IMR-90 (cell line): ENCODE measurements at regions not wholly inside any gene's neighbourhood (a gene's known extent, or its start where the extent isn't known, plus 50 kb on each side); places are given as distances from the start of the nearest gene placed in this dataset.

Source experiments
- ATAC-seq: fragments of 200-7000 bp; cut with Tn5 transposase; 2 replicates; pipeline ENCODE4 v1.9.1; 2020; ENCODE audit warnings: low read depth, mild to moderate bottlenecking, moderate library complexity
- BruUV-seq: library from RNA; stranded (reverse); fragments of 400-500 nt; replicated peaks from 2 replicates; lab custom pipeline; 2021; lab: Mats Ljungman, UMichigan
- CTCF ChIA-PET: fragments of 300-600 bp; formaldehyde crosslinking; extraction: SDS; loops from one replicate; lab custom pipeline; 2021; ENCODE audit warnings: antibody characterized with exemption; lab: Yijun Ruan, JAX
- POLR2A ChIA-PET: fragments of 300-600 bp; sonication (Branson Sonifier 250); formaldehyde crosslinking; loops from one replicate; lab custom pipeline; 2022; ENCODE audit warnings: antibody characterized with exemption; ENCODE audit not compliant: unreplicated experiment; lab: Charles Lee
- DNase-seq: peaks from one replicate; pipeline ENCODE4 v3.0.0; 2013
- H2AFZ ChIP-seq: replicated peaks from 2 replicates; pipeline ENCODE3; 2013; ENCODE audit warnings: low read length, mild to moderate bottlenecking; ENCODE audit not compliant: poor library complexity
- H2AK5ac ChIP-seq: 2 replicates; pipeline ENCODE4 v1.6.1; 2013; ENCODE audit warnings: low read depth, low read length, inconsistent platforms
- H2AK9ac ChIP-seq: replicated peaks from 2 replicates; pipeline ENCODE3; 2013; ENCODE audit warnings: mild to moderate bottlenecking, low read depth, low read length, moderate library complexity; ENCODE audit not compliant: poor library complexity
- H2BK120ac ChIP-seq: 2 replicates; pipeline ENCODE4 v1.6.1; 2013; ENCODE audit warnings: low read depth, low read length, inconsistent platforms
- H2BK15ac ChIP-seq: 3 replicates; pipeline ENCODE4 v1.6.1; 2013; ENCODE audit warnings: low read depth, low read length, inconsistent platforms
- H2BK20ac ChIP-seq: 2 replicates; pipeline ENCODE4 v1.6.1; 2013; ENCODE audit warnings: low read depth, mild to moderate bottlenecking, inconsistent platforms, low read length, moderate library complexity
- H2BK5ac ChIP-seq: 2 replicates; pipeline ENCODE4 v1.6.1; 2013; ENCODE audit warnings: mild to moderate bottlenecking, low read depth, low read length, inconsistent platforms; ENCODE audit not compliant: poor library complexity, severe bottlenecking
- H3K14ac ChIP-seq: replicated peaks from 2 replicates; pipeline ENCODE4 v1.6.1; 2013; ENCODE audit warnings: low read depth, low read length, inconsistent platforms
- H3K18ac ChIP-seq: 2 replicates; pipeline ENCODE4 v1.6.1; 2013; ENCODE audit warnings: low read depth, low read length, control low read depth
- H3K23ac ChIP-seq: 2 replicates; pipeline ENCODE4 v1.6.1; 2013; ENCODE audit warnings: low read depth, low read length, inconsistent platforms
- H3K27ac ChIP-seq: 2 replicates; pipeline ENCODE4 v1.5.1; 2013; ENCODE audit warnings: mild to moderate bottlenecking, control low read depth, low read length; ENCODE audit not compliant: insufficient read depth
- H3K27me3 ChIP-seq: 2 replicates; pipeline ENCODE4 v1.6.1; 2013; ENCODE audit warnings: low read length; ENCODE audit not compliant: control insufficient read depth, insufficient read depth
- H3K36me3 ChIP-seq: 2 replicates; pipeline ENCODE4 v1.6.1; 2013; ENCODE audit warnings: low read length, mixed read lengths; ENCODE audit not compliant: control insufficient read depth, insufficient read depth
- H3K4ac ChIP-seq: 2 replicates; pipeline ENCODE4 v1.6.1; 2013; ENCODE audit warnings: low read depth, low read length, inconsistent platforms
- H3K4me1 ChIP-seq: 2 replicates; pipeline ENCODE4 v1.6.1; 2013; ENCODE audit warnings: low read length, mixed read lengths; ENCODE audit not compliant: control insufficient read depth, insufficient read depth
- H3K4me2 ChIP-seq: 2 replicates; pipeline ENCODE4 v1.6.1; 2013; ENCODE audit warnings: low read depth, mild to moderate bottlenecking, control low read depth, low read length, moderate library complexity
- H3K4me3 ChIP-seq: 2 replicates; pipeline ENCODE4 v1.5.1; 2013; ENCODE audit warnings: low read depth, mild to moderate bottlenecking, control low read depth, low read length, moderate library complexity; ENCODE audit not compliant: insufficient read depth
- H3K56ac ChIP-seq: 2 replicates; pipeline ENCODE4 v1.6.1; 2013; ENCODE audit warnings: low read length, inconsistent platforms; ENCODE audit not compliant: insufficient read depth; ENCODE audit errors: extremely low read depth
- H3K79me1 ChIP-seq, 2 experiments: 2 replicates each; pipeline ENCODE4 v1.6.1; 2013; ENCODE audit warnings: low read length in 2 of 2, inconsistent platforms in 1 of 2, low read depth in 1 of 2
- H3K9ac ChIP-seq: 2 replicates; pipeline ENCODE4 v1.6.1; 2013; ENCODE audit warnings: low read depth, low read length, control low read depth
- H3K9me1 ChIP-seq: 2 replicates; pipeline ENCODE4 v1.6.1; 2013; ENCODE audit warnings: low read length, inconsistent platforms; ENCODE audit not compliant: insufficient read depth
- H3K9me3 ChIP-seq: 2 replicates; pipeline ENCODE4 v1.6.1; 2013; ENCODE audit warnings: low read length; ENCODE audit not compliant: control insufficient read depth, insufficient read depth
- H4K20me1 ChIP-seq: 2 replicates; pipeline ENCODE4 v1.6.1; 2013; ENCODE audit warnings: low read length, inconsistent platforms; ENCODE audit not compliant: insufficient read depth
- H4K5ac ChIP-seq: 2 replicates; pipeline ENCODE4 v1.6.1; 2013; ENCODE audit warnings: mild to moderate bottlenecking, low read depth, low read length, control low read depth
- H4K8ac ChIP-seq, 2 experiments: 2 replicates each; pipeline ENCODE4 v1.6.1; 2013; ENCODE audit warnings: low read depth in 2 of 2, low read length in 2 of 2, control low read depth in 1 of 2, inconsistent platforms in 1 of 2
- H4K91ac ChIP-seq: 2 replicates; pipeline ENCODE4 v1.6.1; 2013; ENCODE audit warnings: low read depth, low read length, inconsistent platforms; ENCODE audit not compliant: insufficient read depth
- CHD1 ChIP-seq: IDR thresholded peaks from 2 replicates; pipeline ENCODE4 v1.6.1; 2012; ENCODE audit warnings: low read depth, low read length, improper control_type of control experiment
- FOS ChIP-seq: fragments of 150-350 bp; IDR thresholded peaks from 2 replicates; pipeline ENCODE4 v1.6.1; 2016; ENCODE audit warnings: low read depth, low read length
- RCOR1 ChIP-seq: IDR thresholded peaks from 2 replicates; pipeline ENCODE4 v1.6.1; 2012; ENCODE audit warnings: mild to moderate bottlenecking, low read length, improper control_type of control experiment; ENCODE audit not compliant: insufficient replicate concordance
- SMC3 ChIP-seq: fragments of 150-350 bp; IDR thresholded peaks from 2 replicates; pipeline ENCODE4 v1.6.1; 2016; ENCODE audit warnings: low read depth, mild to moderate bottlenecking, antibody characterized with exemption, low read length, moderate library complexity
- WGBS, 2 experiments: methylation state at CpG; one replicate each; pipeline versions ENCODE4 v1.1.5 to v1.1.7; 2013; ENCODE audit warnings: missing lambda C conversion rate in 2 of 2; ENCODE audit not compliant: insufficient read length in 1 of 2; ENCODE audit errors: extremely low coverage in 2 of 2; 5-methylcytosine and 5-hydroxymethylcytosine counted together
- dilution Hi-C: fragments of 300-500 bp; cut with HindIII; formaldehyde crosslinking; loops from one replicate; pipeline ENCODE4 v1.14.3; 2018; ENCODE audit warnings: low sequenced_read_pairs; ENCODE audit not compliant: unreplicated experiment
- in situ Hi-C: fragments of 300-500 bp; cut with MboI; formaldehyde crosslinking; loops from 3 replicates; pipeline ENCODE4 v1.14.3; 2019; ENCODE audit warnings: low sequenced_read_pairs, inconsistent platforms, mixed read lengths
- intact Hi-C: fragments of 100-400 bp; cut with micrococcal nuclease; formaldehyde crosslinking; loops from 2 replicates; pipeline ENCODE4 v1.10.0; 2022

GRCh38 chr4:30160140-30160539, 560.0 kb upstream of the PCDH7 start:
- H3K9ac ChIP-seq, result no peak overlapping the region
- H4K91ac ChIP-seq, result no peak overlapping the region
- no peak overlapping the region for H2BK15ac ChIP-seq
- 40% methylated on average over 1 of the region's 2 CpGs; no CpG with 5 or more reads in 1 of the 2 experiments for whole genome bisulfite sequencing, 2 experiments
- H2BK20ac ChIP-seq, result no peak overlapping the region
- no peak overlapping the region for H2BK120ac ChIP-seq
- H3K27me3 ChIP-seq, result no peaks in the 10 kb centered on the region
- H3K56ac ChIP-seq, result no peak overlapping the region
- H3K18ac ChIP-seq, result no peak overlapping the region
- DNase-seq, result no peak
- no peak overlapping the region for H2AK5ac ChIP-seq
- H3K4me3 ChIP-seq, result no peak overlapping the region
- H3K4me1 ChIP-seq, result no peaks in the 10 kb centered on the region
- H4K20me1 ChIP-seq, result no peaks in the 10 kb centered on the region
- H3K4ac ChIP-seq, result no peak overlapping the region
- intact Hi-C loops, result no loop called here
- CTCF ChIA-PET, result no interaction called here
- no peak overlapping the region for H3K14ac ChIP-seq
- no peak overlapping the region for H4K5ac ChIP-seq
- H3K23ac ChIP-seq, result no peak overlapping the region
- BruUV-seq, result no TSS peak
- peaks cover 2% of the 10 kb centered on the region; the same call in 1 of the 2 replicates for H3K9me3 ChIP-seq
- dilution Hi-C loops, result no loop called here
- H2AK9ac ChIP-seq, result no peak overlapping the region
- TF ChIP-seq CHD1 (no peak), FOS (no peak), RCOR1 (no peak), SMC3 (no peak)
- no peaks in the 10 kb centered on the region for H3K36me3 ChIP-seq
- no peak for ATAC-seq
- H3K27ac ChIP-seq, result no peak overlapping the region
- H2BK5ac ChIP-seq, result no peak overlapping the region
- H3K79me1 ChIP-seq, result no peaks in the 10 kb centered on the region
- POLR2A ChIA-PET, result no interaction called here
- in situ Hi-C loops, result no loop called here
- H3K9me1 ChIP-seq, result no peaks in the 10 kb centered on the region
- no peak overlapping the region for H3K4me2 ChIP-seq
- no peak overlapping the region for H2AFZ ChIP-seq
- no peak overlapping the region for H4K8ac ChIP-seq
